ENCODE measurements at regions not wholly inside any gene's neighbourhood (a gene's known extent, or its start where the extent isn't known, plus 50 kb on each side); places are given as distances from the start of the nearest gene placed in this dataset.

DNA sequence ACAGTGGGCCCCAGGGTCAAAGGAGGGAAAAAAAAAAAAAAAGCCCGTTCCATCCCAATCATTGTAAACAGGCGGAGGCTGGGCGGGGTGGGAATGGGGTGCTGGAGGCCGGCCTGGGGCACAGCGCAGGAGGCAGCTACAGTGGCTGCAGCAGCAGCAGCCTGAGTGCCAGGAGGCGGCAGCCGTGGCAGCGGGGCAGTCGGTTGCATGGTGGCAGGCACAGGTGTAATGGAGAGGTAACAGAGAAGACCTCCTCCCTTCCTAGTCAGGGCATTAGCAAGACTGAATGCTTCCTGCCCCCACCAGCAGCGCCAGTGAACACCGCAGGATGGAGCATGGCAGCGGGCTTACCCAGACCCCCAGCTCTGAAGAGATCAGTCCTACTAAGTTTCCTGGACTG lies 279.1 kb upstream of the TTC14 start:
- no peaks in the 10 kb centered on the region for H3K79me2 ChIP-seq (ENCODE audit: control insufficient read depth, insufficient read depth, low read length)
- in situ Hi-C loops (cut with MboI), result no loop called here
- no TSS peak for BruUV-seq (replicated peaks)
- H3K36me3 ChIP-seq (ENCODE audit: control insufficient read depth, insufficient read depth, low read length), result no peaks in the 10 kb centered on the region
- H3K9me1 ChIP-seq (ENCODE audit: control insufficient read depth, insufficient read depth, low read length), result no peaks in the 10 kb centered on the region
- H3K4me1 ChIP-seq (replicated peaks in 1 of 2; ENCODE audit: control insufficient read depth in 2 of 2, insufficient read depth in 2 of 2, low read length in 2 of 2), result no peaks in the 10 kb centered on the region
- H3K9ac ChIP-seq (ENCODE audit: insufficient read depth in 1 of 2, low read depth in 2 of 2, low read length in 2 of 2), result no peak overlapping the region
- DNase-seq (ENCODE audit: extremely low read depth in 1 of 4, low spot score in 3 of 4) (no peak), FAIRE-seq (no peak), ATAC-seq (no peak)
- 2% methylated on average over 10 of the region's 12 CpGs for WGBS (ENCODE audit: insufficient coverage, low coverage, missing lambda C conversion rate)
- ChIA-PET POLR2A (no interaction called here), CTCF (ENCODE audit: low intra/inter-chr PET ratio) (no interaction called here)
- H2AFZ ChIP-seq (ENCODE audit: low read depth, low read length), result no peak overlapping the region
- H3K27me3 ChIP-seq (ENCODE audit: control insufficient read depth in 2 of 2, insufficient read depth in 2 of 2, low read length in 2 of 2), result no peaks in the 10 kb centered on the region
- intact Hi-C loops (cut with micrococcal nuclease), result no loop called here
- no peaks in the 10 kb centered on the region for H3K9me3 ChIP-seq (replicated peaks; ENCODE audit: control insufficient read depth, insufficient read depth, low read depth, low read length)
- no peak overlapping the region for H3K4me3 ChIP-seq
- TF ChIP-seq, protein P1, sequence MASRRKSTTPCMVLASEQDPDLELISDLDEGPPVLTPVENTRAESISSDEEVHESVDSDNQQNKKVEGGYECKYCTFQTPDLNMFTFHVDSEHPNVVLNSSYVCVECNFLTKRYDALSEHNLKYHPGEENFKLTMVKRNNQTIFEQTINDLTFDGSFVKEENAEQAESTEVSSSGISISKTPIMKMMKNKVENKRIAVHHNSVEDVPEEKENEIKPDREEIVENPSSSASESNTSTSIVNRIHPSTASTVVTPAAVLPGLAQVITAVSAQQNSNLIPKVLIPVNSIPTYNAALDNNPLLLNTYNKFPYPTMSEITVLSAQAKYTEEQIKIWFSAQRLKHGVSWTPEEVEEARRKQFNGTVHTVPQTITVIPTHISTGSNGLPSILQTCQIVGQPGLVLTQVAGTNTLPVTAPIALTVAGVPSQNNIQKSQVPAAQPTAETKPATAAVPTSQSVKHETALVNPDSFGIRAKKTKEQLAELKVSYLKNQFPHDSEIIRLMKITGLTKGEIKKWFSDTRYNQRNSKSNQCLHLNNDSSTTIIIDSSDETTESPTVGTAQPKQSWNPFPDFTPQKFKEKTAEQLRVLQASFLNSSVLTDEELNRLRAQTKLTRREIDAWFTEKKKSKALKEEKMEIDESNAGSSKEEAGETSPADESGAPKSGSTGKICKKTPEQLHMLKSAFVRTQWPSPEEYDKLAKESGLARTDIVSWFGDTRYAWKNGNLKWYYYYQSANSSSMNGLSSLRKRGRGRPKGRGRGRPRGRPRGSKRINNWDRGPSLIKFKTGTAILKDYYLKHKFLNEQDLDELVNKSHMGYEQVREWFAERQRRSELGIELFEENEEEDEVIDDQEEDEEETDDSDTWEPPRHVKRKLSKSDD (conservative IDR thresholded peaks at IDR 0.05; ENCODE audit: low read length), result no peak
- TF ChIP-seq KLF1 (tag; IDR thresholded peaks at IDR 0.05) (no peak), ZNF717 (CRISPR knock-in tag; IDR thresholded peaks at IDR 0.05) (no peak)
- H3K4me2 ChIP-seq (ENCODE audit: insufficient read depth, low read length), result no peak overlapping the region
- no peaks in the 10 kb centered on the region for H4K20me1 ChIP-seq (replicated peaks; ENCODE audit: control insufficient read depth, insufficient read depth, low read length)
- no peak overlapping the region for H3K27ac ChIP-seq (ENCODE audit: extremely low read depth, low read depth, low read length)

DNA sequence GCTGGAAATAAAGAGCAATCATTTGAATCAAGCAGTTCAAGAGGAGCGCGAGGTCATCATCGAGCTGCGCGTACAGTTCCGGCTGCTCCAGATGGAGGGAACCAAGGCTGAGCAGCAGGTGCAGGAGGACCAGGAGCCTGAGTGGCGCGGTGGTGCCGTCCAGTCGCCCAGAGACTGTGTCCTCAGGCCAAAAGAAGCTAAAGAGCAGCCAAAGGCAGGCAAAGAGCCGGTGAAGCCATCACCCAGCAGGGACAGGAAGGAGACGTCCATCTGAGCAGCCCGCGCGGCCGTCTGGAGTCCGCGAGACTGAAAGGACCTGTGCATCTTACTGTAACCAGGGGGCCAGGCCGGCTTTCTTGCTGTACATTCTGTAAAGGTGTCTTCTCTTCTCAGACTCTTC lies 277.2 kb upstream of the TTC14 start:
- no peak overlapping the region for H2AFZ ChIP-seq (ENCODE audit: low read depth, low read length)
- no peak overlapping the region for H3K4me2 ChIP-seq (ENCODE audit: insufficient read depth, low read length)
- H3K4me3 ChIP-seq, result no peak overlapping the region
- ChIA-PET POLR2A (no interaction called here), CTCF (ENCODE audit: low intra/inter-chr PET ratio) (no interaction called here)
- ATAC-seq (no peak), FAIRE-seq (no peak), DNase-seq (ENCODE audit: extremely low read depth in 1 of 4, low spot score in 3 of 4) (no peak)
- 4% methylated on average over 15 of the region's 19 CpGs for WGBS (ENCODE audit: insufficient coverage, low coverage, missing lambda C conversion rate)
- BruUV-seq (replicated peaks), result no TSS peak
- H3K9me3 ChIP-seq (replicated peaks; ENCODE audit: control insufficient read depth, insufficient read depth, low read depth, low read length), result no peaks in the 10 kb centered on the region
- H4K20me1 ChIP-seq (replicated peaks; ENCODE audit: control insufficient read depth, insufficient read depth, low read length), result no peaks in the 10 kb centered on the region
- no peaks in the 10 kb centered on the region for H3K36me3 ChIP-seq (ENCODE audit: control insufficient read depth, insufficient read depth, low read length)
- in situ Hi-C loops (cut with MboI), result no loop called here
- H3K9me1 ChIP-seq (ENCODE audit: control insufficient read depth, insufficient read depth, low read length), result no peaks in the 10 kb centered on the region
- H3K27ac ChIP-seq (ENCODE audit: extremely low read depth, low read depth, low read length), result no peak overlapping the region
- no peak overlapping the region for H3K9ac ChIP-seq (ENCODE audit: insufficient read depth in 1 of 2, low read depth in 2 of 2, low read length in 2 of 2)
- no peaks in the 10 kb centered on the region for H3K27me3 ChIP-seq (ENCODE audit: control insufficient read depth in 2 of 2, insufficient read depth in 2 of 2, low read length in 2 of 2)
- intact Hi-C loops (cut with micrococcal nuclease), result no loop called here
- H3K79me2 ChIP-seq (ENCODE audit: control insufficient read depth, insufficient read depth, low read length), result no peaks in the 10 kb centered on the region
- H3K4me1 ChIP-seq (replicated peaks in 1 of 2; ENCODE audit: control insufficient read depth in 2 of 2, insufficient read depth in 2 of 2, low read length in 2 of 2), result no peaks in the 10 kb centered on the region
- TF ChIP-seq CEBPG (CRISPR knock-in tag; IDR thresholded peaks at IDR 0.05) (no peak), CEBPG (tag; conservative IDR thresholded peaks at IDR 0.05 in 1 of 2, IDR thresholded peaks at IDR 0.05 in 1 of 2) (no peak), ZNF764 (CRISPR knock-in tag; IDR thresholded peaks at IDR 0.05; ENCODE audit: low read depth) (no peak)
- TF ChIP-seq, protein P2, sequence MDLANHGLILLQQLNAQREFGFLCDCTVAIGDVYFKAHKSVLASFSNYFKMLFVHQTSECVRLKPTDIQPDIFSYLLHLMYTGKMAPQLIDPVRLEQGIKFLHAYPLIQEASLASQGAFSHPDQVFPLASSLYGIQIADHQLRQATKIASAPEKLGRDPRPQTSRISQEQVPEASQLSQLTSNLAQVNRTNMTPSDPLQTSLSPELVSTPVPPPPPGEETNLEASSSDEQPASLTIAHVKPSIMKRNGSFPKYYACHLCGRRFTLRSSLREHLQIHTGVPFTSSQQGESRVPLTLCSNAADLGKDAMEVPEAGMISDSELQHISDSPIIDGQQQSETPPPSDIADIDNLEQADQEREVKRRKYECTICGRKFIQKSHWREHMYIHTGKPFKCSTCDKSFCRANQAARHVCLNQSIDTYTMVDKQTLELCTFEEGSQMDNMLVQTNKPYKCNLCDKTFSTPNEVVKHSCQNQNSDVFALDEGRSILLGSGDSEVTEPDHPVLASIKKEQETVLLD (IDR thresholded peaks at IDR 0.05), result no peak
- TF ChIP-seq, protein P3, sequence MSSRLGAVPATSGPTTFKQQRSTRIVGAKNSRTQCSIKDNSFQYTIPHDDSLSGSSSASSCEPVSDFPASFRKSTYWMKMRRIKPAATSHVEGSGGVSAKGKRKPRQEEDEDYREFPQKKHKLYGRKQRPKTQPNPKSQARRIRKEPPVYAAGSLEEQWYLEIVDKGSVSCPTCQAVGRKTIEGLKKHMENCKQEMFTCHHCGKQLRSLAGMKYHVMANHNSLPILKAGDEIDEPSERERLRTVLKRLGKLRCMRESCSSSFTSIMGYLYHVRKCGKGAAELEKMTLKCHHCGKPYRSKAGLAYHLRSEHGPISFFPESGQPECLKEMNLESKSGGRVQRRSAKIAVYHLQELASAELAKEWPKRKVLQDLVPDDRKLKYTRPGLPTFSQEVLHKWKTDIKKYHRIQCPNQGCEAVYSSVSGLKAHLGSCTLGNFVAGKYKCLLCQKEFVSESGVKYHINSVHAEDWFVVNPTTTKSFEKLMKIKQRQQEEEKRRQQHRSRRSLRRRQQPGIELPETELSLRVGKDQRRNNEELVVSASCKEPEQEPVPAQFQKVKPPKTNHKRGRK (tag; IDR thresholded peaks at IDR 0.05), result no peak
- TF ChIP-seq, protein P4, sequence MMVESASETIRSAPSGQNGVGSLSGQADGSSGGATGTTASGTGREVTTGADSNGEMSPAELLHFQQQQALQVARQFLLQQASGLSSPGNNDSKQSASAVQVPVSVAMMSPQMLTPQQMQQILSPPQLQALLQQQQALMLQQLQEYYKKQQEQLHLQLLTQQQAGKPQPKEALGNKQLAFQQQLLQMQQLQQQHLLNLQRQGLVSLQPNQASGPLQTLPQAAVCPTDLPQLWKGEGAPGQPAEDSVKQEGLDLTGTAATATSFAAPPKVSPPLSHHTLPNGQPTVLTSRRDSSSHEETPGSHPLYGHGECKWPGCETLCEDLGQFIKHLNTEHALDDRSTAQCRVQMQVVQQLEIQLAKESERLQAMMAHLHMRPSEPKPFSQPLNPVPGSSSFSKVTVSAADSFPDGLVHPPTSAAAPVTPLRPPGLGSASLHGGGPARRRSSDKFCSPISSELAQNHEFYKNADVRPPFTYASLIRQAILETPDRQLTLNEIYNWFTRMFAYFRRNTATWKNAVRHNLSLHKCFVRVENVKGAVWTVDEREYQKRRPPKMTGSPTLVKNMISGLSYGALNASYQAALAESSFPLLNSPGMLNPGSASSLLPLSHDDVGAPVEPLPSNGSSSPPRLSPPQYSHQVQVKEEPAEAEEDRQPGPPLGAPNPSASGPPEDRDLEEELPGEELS (CRISPR knock-in tag; IDR thresholded peaks at IDR 0.05; ENCODE audit: borderline replicate concordance), result no peak
